ENCODE measurements at regions not wholly inside any gene's neighbourhood (a gene's known extent, or its start where the extent isn't known, plus 50 kb on each side); places are given as distances from the start of the nearest gene placed in this dataset.

DNA sequence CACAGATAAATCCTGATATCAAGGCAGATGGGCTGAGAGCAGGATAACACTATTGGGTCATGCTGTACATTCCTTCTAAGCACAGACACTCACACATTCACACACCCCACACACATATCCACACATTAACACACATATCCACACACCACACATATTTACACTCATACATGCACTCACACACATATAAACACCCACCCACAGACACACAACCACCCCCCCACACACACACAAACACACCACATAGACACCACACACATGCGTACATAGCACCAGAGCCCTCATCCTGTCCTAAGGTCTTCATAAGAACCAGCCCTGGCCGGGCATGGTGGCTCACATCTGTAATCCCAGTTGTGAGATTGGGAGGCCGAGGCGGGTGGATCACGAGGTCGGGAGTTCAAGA, 322.3 kb upstream of the ADCY2 start:
- no peak overlapping the region for H3K4me3 ChIP-seq (ENCODE audit: low read length)
- TF ChIP-seq, protein P1, sequence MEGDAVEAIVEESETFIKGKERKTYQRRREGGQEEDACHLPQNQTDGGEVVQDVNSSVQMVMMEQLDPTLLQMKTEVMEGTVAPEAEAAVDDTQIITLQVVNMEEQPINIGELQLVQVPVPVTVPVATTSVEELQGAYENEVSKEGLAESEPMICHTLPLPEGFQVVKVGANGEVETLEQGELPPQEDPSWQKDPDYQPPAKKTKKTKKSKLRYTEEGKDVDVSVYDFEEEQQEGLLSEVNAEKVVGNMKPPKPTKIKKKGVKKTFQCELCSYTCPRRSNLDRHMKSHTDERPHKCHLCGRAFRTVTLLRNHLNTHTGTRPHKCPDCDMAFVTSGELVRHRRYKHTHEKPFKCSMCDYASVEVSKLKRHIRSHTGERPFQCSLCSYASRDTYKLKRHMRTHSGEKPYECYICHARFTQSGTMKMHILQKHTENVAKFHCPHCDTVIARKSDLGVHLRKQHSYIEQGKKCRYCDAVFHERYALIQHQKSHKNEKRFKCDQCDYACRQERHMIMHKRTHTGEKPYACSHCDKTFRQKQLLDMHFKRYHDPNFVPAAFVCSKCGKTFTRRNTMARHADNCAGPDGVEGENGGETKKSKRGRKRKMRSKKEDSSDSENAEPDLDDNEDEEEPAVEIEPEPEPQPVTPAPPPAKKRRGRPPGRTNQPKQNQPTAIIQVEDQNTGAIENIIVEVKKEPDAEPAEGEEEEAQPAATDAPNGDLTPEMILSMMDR (conservative IDR thresholded peaks at IDR 0.05; ENCODE audit: low read length): no peak
- DNase-seq (ENCODE audit: low read depth): no peak

DNA sequence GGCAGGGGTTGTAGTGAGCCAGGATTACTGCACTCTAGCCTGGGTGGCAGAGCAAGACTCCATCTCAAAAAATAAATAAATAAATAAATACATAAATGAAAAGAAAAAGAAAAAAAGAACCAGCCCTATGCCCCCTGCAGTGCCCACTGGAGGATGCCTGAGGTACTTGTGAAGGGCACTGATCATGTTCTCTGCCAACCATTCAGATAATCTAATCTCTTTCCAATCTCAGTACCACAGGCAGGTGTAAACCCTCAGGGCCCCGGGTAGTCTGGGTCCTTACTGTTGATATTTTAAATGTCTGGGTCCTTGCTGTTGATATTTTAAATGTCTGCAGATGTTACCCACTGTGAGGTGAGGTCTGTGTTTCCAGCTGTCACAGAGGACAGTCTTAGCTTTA, 321.8 kb upstream of the ADCY2 start:
- TF ChIP-seq, protein P1 (conservative IDR thresholded peaks at IDR 0.05; ENCODE audit: low read length): no peak
- no peak for DNase-seq (ENCODE audit: low read depth)
- H3K4me3 ChIP-seq (ENCODE audit: low read length): no peak overlapping the region

DNA sequence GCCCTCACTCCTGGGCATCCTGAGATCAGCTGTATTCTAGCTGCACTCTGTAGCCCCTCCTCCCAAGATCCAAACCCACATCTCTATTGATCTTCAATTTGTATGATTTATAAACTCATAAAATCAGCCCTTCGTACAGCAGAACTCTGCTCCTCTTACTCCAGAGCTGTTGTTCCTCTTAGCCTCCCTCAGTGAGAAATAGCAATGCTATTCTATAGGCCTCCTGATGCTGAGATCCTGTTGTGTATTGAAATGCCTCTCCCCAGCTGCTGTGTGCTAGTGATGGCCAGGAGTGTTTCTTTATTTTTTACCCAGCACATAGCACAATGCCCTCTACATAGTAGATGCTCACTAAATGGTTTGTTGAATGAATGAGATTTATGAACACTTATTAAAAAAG, 320.5 kb upstream of the ADCY2 start:
- DNase-seq (ENCODE audit: low read depth): no peak
- TF ChIP-seq, protein P1 (conservative IDR thresholded peaks at IDR 0.05; ENCODE audit: low read length): no peak
- H3K4me3 ChIP-seq (ENCODE audit: low read length): no peak overlapping the region

DNA sequence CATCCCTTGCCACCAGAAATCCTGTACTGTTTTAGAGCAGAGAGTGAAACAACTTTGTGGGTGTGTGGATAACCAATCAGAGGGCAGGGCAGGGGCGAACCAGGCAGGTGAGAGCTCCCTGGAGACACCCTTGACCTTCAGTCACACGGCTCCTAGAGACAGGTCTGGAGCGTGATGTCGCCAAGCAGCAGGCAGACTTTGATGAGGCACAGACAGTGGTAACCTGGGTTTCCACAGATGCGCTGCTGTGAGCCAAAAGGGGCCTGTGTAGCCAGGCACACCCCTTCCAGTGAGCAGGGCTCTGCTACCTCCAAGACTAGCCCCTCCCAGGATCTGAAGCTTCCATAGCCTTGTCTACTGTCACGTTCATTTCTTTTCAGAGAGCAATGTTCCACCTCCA, 317.8 kb upstream of the ADCY2 start:
- TF ChIP-seq, protein P1 (conservative IDR thresholded peaks at IDR 0.05; ENCODE audit: low read length): no peak
- no peak for DNase-seq (ENCODE audit: low read depth)
- H3K4me3 ChIP-seq (ENCODE audit: low read length): no peak overlapping the region

DNA sequence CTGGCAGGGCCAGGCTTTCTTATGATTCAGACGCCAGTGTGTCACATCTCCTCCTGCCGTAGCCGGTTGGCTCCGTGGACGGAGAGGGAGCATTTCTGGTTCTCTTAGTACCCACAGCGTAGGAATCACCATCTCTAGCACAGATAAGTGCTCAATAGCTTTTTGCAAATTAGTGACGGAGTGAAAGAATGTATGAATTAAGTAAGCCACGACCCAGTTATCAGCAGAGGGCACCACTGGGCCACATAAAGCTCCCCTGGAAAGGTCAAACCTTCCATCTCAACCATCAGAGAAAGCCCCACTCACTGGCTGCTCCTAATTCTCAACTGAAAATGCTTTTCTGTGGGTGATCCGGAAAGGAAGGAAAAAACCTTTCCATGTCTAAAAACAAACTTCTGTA, 317.0 kb upstream of the ADCY2 start:
- DNase-seq (ENCODE audit: low read depth): no peak
- H3K4me3 ChIP-seq (ENCODE audit: low read length): no peak overlapping the region
- TF ChIP-seq, protein P1 (conservative IDR thresholded peaks at IDR 0.05; ENCODE audit: low read length): no peak

DNA sequence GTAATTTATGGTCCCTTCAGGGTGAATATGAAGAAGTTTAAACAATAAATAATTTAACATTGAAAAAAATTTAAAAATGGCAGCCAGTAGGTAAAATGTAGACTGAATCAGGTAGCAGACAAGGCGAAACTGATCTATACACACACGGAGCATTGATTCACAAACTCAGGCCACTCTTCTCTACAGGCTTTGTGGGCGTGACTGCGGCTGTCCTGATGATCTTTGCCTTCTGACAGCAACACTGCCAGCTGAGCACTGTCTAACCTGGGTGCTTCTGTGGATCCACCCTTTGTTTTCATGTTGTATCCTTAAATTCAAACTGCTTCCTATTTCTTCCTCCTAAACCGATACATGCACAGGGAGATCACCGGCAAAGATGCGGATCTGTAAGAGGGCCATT, 315.4 kb upstream of the ADCY2 start:
- TF ChIP-seq, protein P1 (conservative IDR thresholded peaks at IDR 0.05; ENCODE audit: low read length): no peak
- H3K4me3 ChIP-seq (ENCODE audit: low read length): no peak overlapping the region

DNA sequence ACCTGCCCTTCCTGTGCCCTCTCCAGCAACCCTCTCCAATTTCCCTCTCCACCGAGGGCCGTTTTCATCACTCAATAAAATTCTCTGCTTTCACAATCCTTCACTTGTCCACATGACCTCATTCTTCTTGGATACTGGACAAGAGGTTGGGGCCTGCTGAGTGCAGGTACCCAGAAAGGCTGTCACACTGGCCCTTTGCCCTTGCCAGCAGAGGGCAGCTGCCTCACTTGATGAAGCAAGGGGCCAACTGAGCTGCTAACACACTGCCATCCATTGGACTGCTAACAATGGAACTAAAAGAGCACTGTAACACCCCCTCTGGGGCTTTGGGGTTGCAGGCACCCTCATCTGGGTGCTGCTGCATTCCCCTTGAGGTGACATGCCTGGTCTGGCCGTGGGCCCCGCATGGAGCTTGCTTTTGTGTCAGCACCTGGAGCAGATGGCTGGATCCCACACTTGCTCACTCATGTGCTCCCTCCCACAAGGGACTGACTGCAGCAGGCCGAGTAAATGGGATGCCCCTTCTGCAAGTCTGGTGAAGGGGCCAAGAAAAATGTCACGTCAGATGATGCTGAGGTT, 308.1 kb upstream of the ADCY2 start:
- TF ChIP-seq, protein P1 (conservative IDR thresholded peaks at IDR 0.05; ENCODE audit: low read length): no peak
- H3K4me3 ChIP-seq (ENCODE audit: low read length): no peak overlapping the region
- DNase-seq (ENCODE audit: low read depth): no peak

More for the DNA sequence above, 315.4 kb upstream of the ADCY2 start:
- DNase-seq (ENCODE audit: low read depth): no peak

Data from AG10803 (cell line).